ENCODE measurements at regions not wholly inside any gene's neighbourhood (a gene's known extent, or its start where the extent isn't known, plus 50 kb on each side); places are given as distances from the start of the nearest gene placed in this dataset.

DNA sequence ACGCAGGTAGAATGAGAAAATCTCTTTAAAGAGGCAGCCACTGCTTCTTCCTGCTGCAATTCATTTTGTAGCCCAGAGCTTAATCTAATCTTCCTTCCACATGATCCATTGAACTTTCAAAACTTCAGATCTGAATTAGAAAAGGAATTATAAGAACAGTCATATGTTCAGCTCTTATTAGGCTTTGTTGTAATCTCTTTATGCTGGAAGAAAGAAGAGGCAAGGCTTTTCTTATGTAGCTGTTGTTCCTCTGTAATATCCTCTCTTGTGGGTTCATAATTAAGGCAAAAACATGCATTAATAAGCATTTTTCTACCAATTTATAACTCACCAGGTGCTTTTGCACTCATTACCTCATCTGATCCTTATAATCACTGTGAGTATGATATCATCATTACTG, 634.9 kb upstream of the CFAP20DC start:
- TF ChIP-seq, protein P1, sequence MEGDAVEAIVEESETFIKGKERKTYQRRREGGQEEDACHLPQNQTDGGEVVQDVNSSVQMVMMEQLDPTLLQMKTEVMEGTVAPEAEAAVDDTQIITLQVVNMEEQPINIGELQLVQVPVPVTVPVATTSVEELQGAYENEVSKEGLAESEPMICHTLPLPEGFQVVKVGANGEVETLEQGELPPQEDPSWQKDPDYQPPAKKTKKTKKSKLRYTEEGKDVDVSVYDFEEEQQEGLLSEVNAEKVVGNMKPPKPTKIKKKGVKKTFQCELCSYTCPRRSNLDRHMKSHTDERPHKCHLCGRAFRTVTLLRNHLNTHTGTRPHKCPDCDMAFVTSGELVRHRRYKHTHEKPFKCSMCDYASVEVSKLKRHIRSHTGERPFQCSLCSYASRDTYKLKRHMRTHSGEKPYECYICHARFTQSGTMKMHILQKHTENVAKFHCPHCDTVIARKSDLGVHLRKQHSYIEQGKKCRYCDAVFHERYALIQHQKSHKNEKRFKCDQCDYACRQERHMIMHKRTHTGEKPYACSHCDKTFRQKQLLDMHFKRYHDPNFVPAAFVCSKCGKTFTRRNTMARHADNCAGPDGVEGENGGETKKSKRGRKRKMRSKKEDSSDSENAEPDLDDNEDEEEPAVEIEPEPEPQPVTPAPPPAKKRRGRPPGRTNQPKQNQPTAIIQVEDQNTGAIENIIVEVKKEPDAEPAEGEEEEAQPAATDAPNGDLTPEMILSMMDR (IDR thresholded peaks at IDR 0.05): no peak
- no peak overlapping the region for H3K4me3 ChIP-seq
- no peak for DNase-seq (ENCODE audit: low spot score)
- H3K27ac ChIP-seq: no peak overlapping the region

DNA sequence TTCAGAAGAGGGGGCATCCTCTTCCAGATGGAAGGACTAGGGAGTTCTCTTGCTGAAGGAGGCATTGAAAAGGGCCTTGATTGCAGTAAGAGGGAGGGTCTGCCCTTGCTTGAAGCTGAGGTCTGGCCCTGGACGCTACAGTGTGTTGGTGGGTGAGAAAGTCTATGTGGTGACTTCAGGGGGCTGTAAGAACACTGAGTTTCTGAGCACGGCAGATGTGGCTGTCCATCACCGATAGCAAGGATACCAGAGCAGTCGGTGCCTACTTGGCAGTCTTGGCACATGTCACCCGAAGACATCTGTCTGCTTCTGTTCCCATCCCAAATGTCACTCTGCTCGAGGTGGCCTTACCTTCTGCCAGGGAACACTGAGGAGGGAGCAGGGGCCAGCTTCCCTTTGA, 631.1 kb upstream of the CFAP20DC start:
- TF ChIP-seq, protein P1 (IDR thresholded peaks at IDR 0.05): no peak
- Histone ChIP-seq H3K4me3 (no peak overlapping the region), H3K27ac (no peak overlapping the region)
- no peak for DNase-seq (ENCODE audit: low spot score)

DNA sequence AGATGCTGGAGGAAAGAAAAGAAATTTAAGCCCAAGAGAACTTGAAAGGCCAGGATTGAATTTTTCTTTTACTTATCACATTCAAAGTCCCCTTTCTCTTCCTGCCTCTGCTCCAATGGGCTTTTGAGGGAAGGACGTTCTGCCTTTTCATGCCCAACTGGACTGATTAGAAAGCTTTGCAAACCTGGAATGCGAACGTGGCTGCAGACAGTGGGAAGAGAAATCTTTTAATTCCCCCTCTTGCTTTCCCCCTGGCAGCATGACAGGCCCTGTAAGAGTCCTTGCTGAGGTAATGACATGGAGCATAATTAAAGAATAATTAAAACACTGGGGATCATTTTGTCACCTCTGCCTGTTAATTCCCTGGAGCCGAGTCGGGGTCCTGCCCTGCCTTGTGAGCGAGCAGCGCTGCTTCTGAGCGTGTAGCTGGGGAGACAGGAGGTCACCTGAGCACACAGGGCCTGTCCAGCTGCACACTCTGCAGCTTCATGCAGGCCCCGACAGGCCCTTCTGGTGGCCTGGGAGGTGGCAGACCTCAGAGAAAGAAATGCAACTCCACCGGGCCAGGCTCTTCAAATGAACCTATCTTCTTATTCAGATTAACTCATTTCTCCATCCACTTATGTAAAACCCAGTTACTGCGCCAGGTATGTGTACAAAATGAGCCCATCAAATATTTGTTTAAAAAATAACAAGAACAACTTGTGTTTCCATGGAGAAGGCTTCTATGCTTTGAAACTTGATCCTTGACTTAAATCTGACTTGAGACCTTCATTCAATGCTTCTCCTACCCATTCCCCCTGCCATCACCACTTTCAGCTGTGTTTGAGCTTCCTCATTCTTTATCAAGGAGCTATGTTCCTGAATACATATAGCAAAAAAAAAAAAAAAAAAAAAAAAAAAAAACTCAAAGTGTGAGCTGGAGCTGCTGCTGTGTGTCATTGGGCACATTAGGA, 628.2 kb upstream of the CFAP20DC start:
- DNase-seq (ENCODE audit: low spot score): no peak
- TF ChIP-seq, protein P1 (IDR thresholded peaks at IDR 0.05): no peak
- Histone ChIP-seq H3K27ac (no peak overlapping the region), H3K4me3 (no peak overlapping the region)

DNA sequence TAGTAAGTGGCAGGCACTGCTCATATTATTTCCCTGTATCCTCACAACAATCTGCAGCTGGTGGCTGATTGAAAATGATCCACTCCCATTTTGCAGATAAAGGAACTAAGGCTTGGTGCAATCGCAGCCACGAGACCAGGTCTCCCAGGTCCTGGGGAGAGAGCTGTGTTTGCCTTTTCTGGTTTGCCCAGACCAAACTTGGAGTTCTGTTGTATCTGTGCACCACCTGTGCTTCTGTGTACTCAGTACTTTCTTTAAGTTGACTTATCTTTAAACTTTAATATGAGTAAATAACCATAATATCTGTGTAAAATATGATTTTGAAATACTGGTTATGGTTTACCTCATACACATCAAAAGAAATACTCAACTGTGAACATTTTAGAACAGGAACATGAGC, 625.7 kb upstream of the CFAP20DC start:
- H3K4me3 ChIP-seq: no peak overlapping the region
- no peak for DNase-seq (ENCODE audit: low spot score)
- TF ChIP-seq, protein P1 (IDR thresholded peaks at IDR 0.05): no peak
- H3K27ac ChIP-seq: no peak overlapping the region

DNA sequence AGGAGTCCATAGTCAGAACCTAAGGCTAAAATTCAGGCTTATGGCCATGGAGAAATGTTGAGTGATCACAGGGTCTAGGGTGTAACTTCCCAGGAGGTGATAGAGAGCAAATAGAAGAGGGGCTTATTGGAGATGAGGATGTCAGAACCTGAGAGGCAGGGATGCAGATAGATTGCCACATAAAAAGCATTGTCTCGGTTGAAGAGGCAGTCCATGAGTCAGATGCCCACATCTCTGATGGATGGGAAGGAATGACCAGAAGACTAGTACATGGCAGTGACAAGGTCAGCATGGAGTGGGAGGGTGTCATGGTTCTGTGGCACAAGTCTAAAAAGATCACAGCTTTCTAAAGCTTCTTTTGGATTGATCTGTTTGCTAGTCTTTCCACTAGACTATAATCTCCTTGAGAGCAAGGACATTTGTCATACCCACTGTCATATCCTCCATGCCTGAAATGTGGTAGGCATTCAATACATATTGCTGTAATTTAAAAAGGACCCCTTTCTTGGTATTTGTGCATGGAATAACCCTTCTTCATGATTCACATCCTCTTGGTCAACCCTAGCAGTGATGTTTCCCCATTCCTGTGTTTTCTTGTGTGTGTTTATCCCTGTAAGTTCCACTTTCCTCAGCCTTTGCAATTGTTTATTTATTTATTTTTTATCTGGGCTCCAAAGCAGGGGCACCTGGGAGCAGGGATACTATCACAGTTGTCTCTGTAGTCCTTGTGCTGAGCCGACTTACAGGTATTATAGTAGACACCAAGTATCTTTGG, 613.4 kb upstream of the CFAP20DC start:
- TF ChIP-seq, protein P1 (IDR thresholded peaks at IDR 0.05): no peak
- DNase-seq (ENCODE audit: low spot score): no peak
- no peak overlapping the region for H3K4me3 ChIP-seq
- H3K27ac ChIP-seq: no peak overlapping the region

DNA sequence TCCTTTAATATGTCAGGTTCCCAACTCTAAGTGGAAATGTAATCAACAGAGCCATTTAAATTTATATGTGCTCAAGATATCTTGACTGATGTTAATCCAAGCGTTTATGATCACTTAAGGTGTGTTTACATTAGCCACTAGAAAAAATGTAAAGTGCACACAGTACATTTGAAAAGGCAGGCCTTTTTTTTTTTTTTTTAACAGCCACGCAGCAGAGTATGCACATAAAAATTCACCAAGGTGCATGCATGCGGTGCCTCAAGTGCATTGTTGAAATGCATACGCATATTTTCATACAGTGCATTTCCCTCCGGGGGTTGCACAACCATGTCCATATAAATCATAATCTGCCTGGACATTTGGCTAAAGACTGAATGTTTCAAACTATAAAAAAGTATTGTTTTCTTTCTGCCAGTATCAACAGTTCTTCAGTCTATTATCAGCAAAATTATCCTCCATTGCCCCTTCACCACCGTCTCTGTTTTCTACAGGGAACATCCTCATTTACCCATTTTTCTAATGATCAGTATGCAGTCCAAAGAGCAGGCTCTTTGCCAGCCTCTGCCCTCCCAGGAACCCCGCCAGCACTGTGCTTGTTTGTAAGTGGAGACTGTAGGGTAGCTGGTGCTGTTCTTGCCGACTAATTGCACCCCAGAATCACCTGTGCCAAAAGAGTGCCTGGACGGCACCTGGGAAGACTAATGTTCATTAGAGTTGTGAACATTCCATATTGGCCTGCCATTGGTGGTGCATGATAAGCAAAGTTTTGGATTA, 611.2 kb upstream of the CFAP20DC start:
- Histone ChIP-seq H3K4me3 (no peak overlapping the region), H3K27ac (no peak overlapping the region)
- DNase-seq (ENCODE audit: low spot score): no peak
- TF ChIP-seq, protein P1 (IDR thresholded peaks at IDR 0.05): no peak
